AG04450 (cell line): ENCODE measurements at regions not wholly inside any gene's neighbourhood (a gene's known extent, or its start where the extent isn't known, plus 50 kb on each side); places are given as distances from the start of the nearest gene placed in this dataset.

Source experiments
- CTCF ChIA-PET: fragments of 300-600, 350-600 bp; formaldehyde crosslinking; extraction: SDS; loops from one replicate; lab custom pipeline; 2022; ENCODE audit warnings: antibody characterized with exemption, inconsistent platforms; lab: Charles Lee
- POLR2A ChIA-PET: fragments of 350-600 bp; formaldehyde crosslinking; extraction: SDS; loops from one replicate; lab custom pipeline; 2021; ENCODE audit warnings: antibody characterized with exemption, inconsistent platforms; lab: Yijun Ruan, JAX
- DNase-seq: peaks from one replicate; pipeline ENCODE4 v3.0.0-alpha.2; 2011; ENCODE audit warnings: low read depth, low spot score
- H3K27ac ChIP-seq: one replicate; pipeline ENCODE4 v1.5.1; 2012; ENCODE audit warnings: low read depth, low read length, control low read depth
- H3K27me3 ChIP-seq: one replicate; pipeline ENCODE4 v1.6.0; 2012; ENCODE audit warnings: low read length; ENCODE audit not compliant: control insufficient read depth, insufficient read depth
- H3K4me3 ChIP-seq: 2 replicates; pipeline ENCODE4 v1.5.1; 2011; ENCODE audit warnings: mild to moderate bottlenecking, low read depth, low read length, control low read depth
- H3K9me3 ChIP-seq: 2 replicates; pipeline ENCODE4 v1.5.1; 2012; ENCODE audit warnings: low read length; ENCODE audit not compliant: control insufficient read depth, insufficient read depth
- TF ChIP-seq, protein P1 (sequence below): IDR thresholded peaks from 2 replicates; pipeline ENCODE4 v1.5.1; 2011; ENCODE audit warnings: low read depth, low read length, control low read depth, inconsistent platforms

DNA sequence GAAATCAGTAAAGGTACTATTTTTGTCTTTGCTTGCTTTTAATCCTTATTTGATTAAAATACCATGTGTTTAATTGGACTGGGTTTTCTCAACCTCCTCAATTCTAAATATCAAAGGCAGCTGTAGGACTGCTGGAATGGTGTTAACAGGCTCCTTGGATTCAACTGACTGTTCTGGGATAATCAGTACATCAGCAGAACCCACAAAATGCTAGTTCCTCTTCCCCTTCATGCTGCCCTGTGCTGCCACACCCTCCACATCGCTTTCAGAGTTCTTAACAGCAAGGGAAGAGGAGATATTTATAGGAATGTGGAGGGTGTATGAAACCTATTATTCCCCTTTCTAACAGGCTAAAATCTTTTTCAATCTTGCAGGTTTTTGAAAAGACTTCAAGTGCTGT lies 82.4 kb downstream of the KCTD12 start:
- H3K27me3 ChIP-seq = no peaks in the 10 kb centered on the region
- DNase-seq = no peak
- ChIA-PET CTCF (no interaction called here), POLR2A (no interaction called here)
- H3K4me3 ChIP-seq = no peak overlapping the region
- no peaks in the 10 kb centered on the region for H3K9me3 ChIP-seq
- no peak overlapping the region for H3K27ac ChIP-seq
- TF ChIP-seq, protein P1, sequence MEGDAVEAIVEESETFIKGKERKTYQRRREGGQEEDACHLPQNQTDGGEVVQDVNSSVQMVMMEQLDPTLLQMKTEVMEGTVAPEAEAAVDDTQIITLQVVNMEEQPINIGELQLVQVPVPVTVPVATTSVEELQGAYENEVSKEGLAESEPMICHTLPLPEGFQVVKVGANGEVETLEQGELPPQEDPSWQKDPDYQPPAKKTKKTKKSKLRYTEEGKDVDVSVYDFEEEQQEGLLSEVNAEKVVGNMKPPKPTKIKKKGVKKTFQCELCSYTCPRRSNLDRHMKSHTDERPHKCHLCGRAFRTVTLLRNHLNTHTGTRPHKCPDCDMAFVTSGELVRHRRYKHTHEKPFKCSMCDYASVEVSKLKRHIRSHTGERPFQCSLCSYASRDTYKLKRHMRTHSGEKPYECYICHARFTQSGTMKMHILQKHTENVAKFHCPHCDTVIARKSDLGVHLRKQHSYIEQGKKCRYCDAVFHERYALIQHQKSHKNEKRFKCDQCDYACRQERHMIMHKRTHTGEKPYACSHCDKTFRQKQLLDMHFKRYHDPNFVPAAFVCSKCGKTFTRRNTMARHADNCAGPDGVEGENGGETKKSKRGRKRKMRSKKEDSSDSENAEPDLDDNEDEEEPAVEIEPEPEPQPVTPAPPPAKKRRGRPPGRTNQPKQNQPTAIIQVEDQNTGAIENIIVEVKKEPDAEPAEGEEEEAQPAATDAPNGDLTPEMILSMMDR = no peak

DNA sequence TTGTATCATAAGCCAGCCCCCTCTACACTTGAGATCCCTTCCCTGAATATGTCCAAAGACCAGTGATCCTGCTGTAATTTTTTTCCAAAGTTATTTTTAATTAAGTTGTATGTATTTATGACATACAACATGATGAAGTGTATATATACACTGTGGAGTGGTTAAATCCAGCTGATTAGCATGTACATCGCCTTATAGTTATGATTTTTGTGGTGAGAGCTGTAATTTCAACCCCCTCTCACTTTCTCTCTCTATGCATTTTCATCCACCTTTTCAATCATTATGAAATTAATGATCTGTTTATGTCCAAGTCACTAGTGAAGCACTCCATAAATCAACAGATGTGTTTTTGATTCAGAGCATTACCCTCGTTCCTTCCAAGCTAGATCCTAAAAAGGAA lies 85.3 kb downstream of the KCTD12 start:
- no peak for DNase-seq
- ChIA-PET CTCF (no interaction called here), POLR2A (no interaction called here)
- H3K27ac ChIP-seq = no peak overlapping the region
- no peaks in the 10 kb centered on the region for H3K9me3 ChIP-seq
- TF ChIP-seq, protein P1 = no peak
- H3K27me3 ChIP-seq = no peaks in the 10 kb centered on the region
- no peak overlapping the region for H3K4me3 ChIP-seq

DNA sequence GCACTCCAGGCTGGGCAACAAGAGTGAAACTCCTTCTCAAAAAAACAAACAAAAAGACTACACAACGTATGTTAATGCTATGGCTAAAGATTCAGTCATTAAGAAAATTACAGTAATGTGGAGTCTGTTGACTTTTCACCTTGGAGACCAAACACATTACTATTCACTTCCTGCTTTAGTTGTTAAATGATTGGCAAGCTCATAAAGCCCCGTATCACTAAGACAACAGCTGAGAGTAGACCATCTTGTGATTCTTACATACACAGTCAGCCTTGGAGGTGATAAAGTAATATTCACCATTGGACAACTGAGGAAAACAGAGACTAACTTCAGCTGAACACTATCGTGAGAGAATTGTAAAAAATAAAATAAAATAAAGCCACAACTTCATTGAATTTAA lies 86.5 kb downstream of the KCTD12 start:
- POLR2A ChIA-PET = no interaction called here
- DNase-seq = no peak
- TF ChIP-seq, protein P1 = no peak
- CTCF ChIA-PET = no interaction called here
- Histone ChIP-seq H3K27ac (no peak overlapping the region), H3K9me3 (no peaks in the 10 kb centered on the region), H3K27me3 (no peaks in the 10 kb centered on the region), H3K4me3 (no peak overlapping the region)

DNA sequence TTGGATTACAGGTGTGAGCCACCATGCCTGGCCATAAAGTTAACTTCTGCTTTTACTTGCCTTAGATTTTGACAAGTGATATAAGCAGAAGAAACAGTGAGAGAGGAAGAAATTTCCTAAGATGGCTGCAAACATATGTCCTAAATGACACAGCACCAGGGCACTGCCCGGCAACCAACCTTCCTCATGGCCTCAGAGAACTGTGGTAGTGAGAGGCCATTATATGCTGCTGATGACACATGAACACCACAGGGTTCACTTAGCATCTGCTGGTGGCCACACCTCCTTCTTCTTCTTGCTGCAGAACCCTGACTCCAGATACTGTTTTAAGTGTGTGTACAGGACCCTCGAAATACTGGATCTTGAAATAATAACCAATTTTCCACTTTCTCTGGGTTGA lies 88.2 kb downstream of the KCTD12 start:
- H3K4me3 ChIP-seq = no peak overlapping the region
- no peak for DNase-seq
- H3K27me3 ChIP-seq = no peaks in the 10 kb centered on the region
- no peaks in the 10 kb centered on the region for H3K9me3 ChIP-seq
- CTCF ChIA-PET = no interaction called here
- POLR2A ChIA-PET = no interaction called here
- H3K27ac ChIP-seq = no peak overlapping the region
- TF ChIP-seq, protein P1 = no peak

DNA sequence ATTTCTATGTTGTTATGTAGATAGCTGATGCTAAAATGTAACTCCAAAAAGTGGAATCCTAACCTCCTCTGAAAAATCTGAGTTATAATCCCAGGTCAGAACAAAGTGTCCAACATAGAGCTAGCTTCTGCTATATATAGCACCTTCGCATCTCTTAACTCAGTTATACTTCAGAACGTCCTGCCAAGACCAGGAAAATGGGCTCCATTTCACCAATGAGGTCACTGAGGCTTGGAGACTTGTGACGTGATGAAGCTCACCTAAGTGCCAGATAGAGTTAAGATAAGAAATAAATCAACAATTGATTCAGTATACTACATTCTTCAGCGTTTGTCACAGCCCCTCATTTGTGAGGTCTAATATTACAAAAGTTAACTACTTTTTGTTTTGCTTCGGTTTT lies 88.8 kb downstream of the KCTD12 start:
- TF ChIP-seq, protein P1 = no peak
- ChIA-PET CTCF (no interaction called here), POLR2A (no interaction called here)
- no peak overlapping the region for H3K4me3 ChIP-seq
- DNase-seq = no peak
- no peaks in the 10 kb centered on the region for H3K9me3 ChIP-seq
- no peak overlapping the region for H3K27ac ChIP-seq
- no peaks in the 10 kb centered on the region for H3K27me3 ChIP-seq
